ENCODE measurements at regions not wholly inside any gene's neighbourhood (a gene's known extent, or its start where the extent isn't known, plus 50 kb on each side); places are given as distances from the start of the nearest gene placed in this dataset.
"Not testable (repeated sequence)": the region's sequence is repeated elsewhere in the genome, so short reads cannot be mapped to it uniquely, and the experiment has no call there.

GRCh38 chr4:74544655-74545361, 99.9 kb downstream of the AREG start:
- no peak for DNase-seq (ENCODE audit: low read depth in 2 of 2)

- DNase-seq (ENCODE audit: low read depth in 2 of 2), result no peak
These were observed 100.5 kb downstream of the AREG start for GRCh38 chr4:74545448-74545847.

GRCh38 chr4:74546057-74546456, 101.1 kb downstream of the AREG start:
- DNase-seq (ENCODE audit: low read depth in 2 of 2), result no peak

- DNase-seq (ENCODE audit: low read depth in 2 of 2), result no peak
These were observed 102.1 kb downstream of the AREG start for GRCh38 chr4:74547042-74547441.

- DNase-seq (ENCODE audit: low read depth in 2 of 2), result no peak
These were observed 103.6 kb downstream of the AREG start for GRCh38 chr4:74548561-74548960.

- DNase-seq (ENCODE audit: low read depth in 2 of 2), result no peak
These were observed 105.0 kb downstream of the AREG start for GRCh38 chr4:74549936-74550335.

- no peak for DNase-seq (ENCODE audit: low read depth in 2 of 2)
These were observed 110.3 kb downstream of the AREG start for GRCh38 chr4:74555231-74555630.

GRCh38 chr4:74555843-74556242, 110.9 kb downstream of the AREG start:
- DNase-seq (ENCODE audit: low read depth in 2 of 2), result no peak

GRCh38 chr4:74559853-74560252, 114.9 kb downstream of the AREG start:
- DNase-seq (ENCODE audit: low read depth in 2 of 2), result no peak

GRCh38 chr4:74567981-74568380, 123.0 kb downstream of the AREG start:
- no peak for DNase-seq (ENCODE audit: low read depth in 2 of 2)

- DNase-seq (ENCODE audit: low read depth in 2 of 2), result no peak
These were observed 125.2 kb downstream of the AREG start for GRCh38 chr4:74570095-74570494.

- DNase-seq (ENCODE audit: low read depth in 2 of 2), result no peak
These were observed 133.4 kb downstream of the AREG start for GRCh38 chr4:74578329-74578728.

- not testable (repeated sequence) for DNase-seq (ENCODE audit: low read depth in 2 of 2)
These were observed 133.9 kb downstream of the AREG start for GRCh38 chr4:74578865-74579264.

GRCh38 chr4:74583089-74583700, 138.3 kb downstream of the AREG start:
- DNase-seq (ENCODE audit: low read depth in 2 of 2), result no peak

GRCh38 chr4:74583757-74584156, 138.8 kb downstream of the AREG start:
- no peak for DNase-seq (ENCODE audit: low read depth in 2 of 2)

- no peak for DNase-seq (ENCODE audit: low read depth in 2 of 2)
These were observed 143.4 kb downstream of the AREG start for GRCh38 chr4:74588350-74588749.

- no peak for DNase-seq (ENCODE audit: low read depth in 2 of 2)
These were observed 145.5 kb downstream of the AREG start for GRCh38 chr4:74590476-74590875.

GRCh38 chr4:74598611-74599325, 153.8 kb downstream of the AREG start:
- DNase-seq (ENCODE audit: low read depth in 2 of 2), result no peak

- no peak for DNase-seq (ENCODE audit: low read depth in 2 of 2)
These were observed 158.2 kb downstream of the AREG start for GRCh38 chr4:74603186-74603585.

GRCh38 chr4:74608151-74608949, 163.4 kb downstream of the AREG start:
- no peak for DNase-seq (ENCODE audit: low read depth in 2 of 2)

GRCh38 chr4:74610491-74610890, 165.6 kb downstream of the AREG start:
- DNase-seq (ENCODE audit: low read depth in 2 of 2), result no peak

- DNase-seq (ENCODE audit: low read depth in 2 of 2), result no peak
These were observed 167.9 kb downstream of the AREG start for GRCh38 chr4:74612837-74613236.

All from fibroblast of skin of left quadriceps (primary cell).